ENCODE measurements at regions not wholly inside any gene's neighbourhood (a gene's known extent, or its start where the extent isn't known, plus 50 kb on each side); places are given as distances from the start of the nearest gene placed in this dataset.

DNA sequence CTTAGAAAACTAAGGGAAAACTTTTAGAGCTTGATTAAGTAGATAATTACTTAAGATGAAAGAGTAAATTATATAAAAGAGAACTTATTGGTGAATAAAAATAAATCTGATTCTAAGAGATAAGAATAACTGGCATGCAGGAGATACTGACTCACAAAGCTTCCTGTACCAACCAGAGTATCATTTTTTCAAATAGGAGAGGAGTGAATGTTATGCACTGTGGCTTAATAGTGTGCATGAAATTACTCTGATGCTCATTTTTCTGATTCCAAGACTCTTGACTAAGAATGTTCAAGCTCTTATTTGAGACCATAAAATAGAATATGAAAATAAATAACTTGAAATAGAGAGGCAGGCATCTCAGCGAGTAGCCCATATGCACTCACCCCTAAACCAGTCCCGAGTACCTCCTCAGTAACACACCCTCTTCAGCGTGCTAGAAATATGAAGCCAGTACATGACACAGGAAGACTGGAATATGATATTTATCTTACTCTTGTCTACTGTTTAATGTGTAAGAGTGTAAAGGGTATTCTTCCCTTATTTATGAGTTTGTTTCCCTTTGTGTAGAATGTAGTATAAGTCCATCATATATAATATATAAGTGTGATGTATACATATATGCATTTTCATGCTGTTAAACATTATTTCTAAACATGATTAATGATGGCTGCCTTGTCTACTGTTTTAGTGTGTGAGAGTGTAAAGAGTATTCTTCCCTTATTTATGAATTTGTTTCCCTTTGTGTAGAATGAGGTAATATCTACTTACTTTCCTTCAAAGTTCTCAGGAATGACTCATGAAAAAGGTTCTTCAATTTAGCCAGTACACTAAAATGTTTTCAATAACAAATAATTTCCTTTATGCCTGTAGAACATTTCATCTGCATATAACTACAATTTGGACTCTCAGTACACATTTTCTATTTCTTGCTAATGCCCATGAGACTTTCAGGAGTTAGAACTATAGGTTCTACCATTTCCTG is 99.2 kb upstream of the PALMD start (continued):
- no peak for TF ChIP-seq SNAPC5 (CRISPR knock-in tag; IDR thresholded peaks at IDR 0.05; ENCODE audit: borderline replicate concordance)
- TF ChIP-seq ZNF552 (CRISPR knock-in tag; IDR thresholded peaks at IDR 0.05; ENCODE audit: borderline replicate concordance), result no peak
- TF ChIP-seq AKAP8 (CRISPR knock-in tag; IDR thresholded peaks at IDR 0.05), result no peak
- no peak for TF ChIP-seq TBX3 (IDR thresholded peaks at IDR 0.05; ENCODE audit: borderline replicate concordance)
- TF ChIP-seq ZNF431 (CRISPR knock-in tag; IDR thresholded peaks at IDR 0.05; ENCODE audit: borderline replicate concordance, low read depth), result no peak
- TF ChIP-seq ZNF83 (CRISPR knock-in tag; IDR thresholded peaks at IDR 0.05; ENCODE audit: borderline replicate concordance), result no peak
- no peak for TF ChIP-seq ZNF382 (CRISPR knock-in tag; IDR thresholded peaks at IDR 0.05; ENCODE audit: borderline replicate concordance)
- no peak for TF ChIP-seq JUN (CRISPR knock-in tag; IDR thresholded peaks at IDR 0.05)

DNA sequence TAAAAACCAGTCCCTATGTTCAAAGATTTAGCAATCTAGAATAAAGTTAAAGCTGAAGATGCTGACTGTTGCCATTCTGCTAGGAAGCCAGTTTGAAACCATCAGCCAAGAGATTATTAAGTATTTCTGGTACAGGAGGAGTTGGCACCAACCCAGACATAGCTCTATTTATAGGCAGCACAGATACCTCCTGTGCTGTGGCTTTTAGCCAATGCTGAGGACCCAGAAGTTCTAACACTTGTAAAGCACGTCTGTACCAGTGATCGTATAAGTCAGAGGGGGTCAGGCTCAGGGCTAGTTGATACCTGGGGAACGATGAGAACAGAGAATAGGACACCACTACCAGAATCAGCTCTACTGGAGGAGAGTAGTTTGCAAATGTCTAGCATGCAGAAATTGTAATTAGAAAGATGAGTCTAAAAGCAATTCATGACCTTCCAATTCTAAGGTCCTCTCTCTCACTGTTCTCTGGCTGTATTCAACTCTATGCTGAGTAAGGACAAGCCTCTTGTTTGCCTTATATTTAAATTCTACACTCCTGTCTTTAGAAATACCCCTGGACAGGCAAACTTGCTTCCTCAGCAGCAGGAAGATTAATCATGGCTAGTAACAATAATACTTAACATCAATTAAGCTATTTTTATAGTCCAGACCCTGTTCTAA is 96.8 kb upstream of the PALMD start:
- H3K79me2 ChIP-seq (ENCODE audit: insufficient read depth, low read length), result no peaks in the 10 kb centered on the region
- no peaks in the 10 kb centered on the region for H3K36me3 ChIP-seq (replicated peaks in 1 of 2; ENCODE audit: control insufficient read depth in 1 of 2, insufficient read depth in 2 of 2, low read length in 2 of 2)
- no peak overlapping the region for H3K27ac ChIP-seq (ENCODE audit: extremely low read length, insufficient read depth, low read length)
- H3K4me2 ChIP-seq (ENCODE audit: low read depth, low read length), result no peak overlapping the region
- FAIRE-seq, result no peak
- no peak for TF ChIP-seq KDM5B (CRISPR knock-in tag; IDR thresholded peaks at IDR 0.05; ENCODE audit: borderline replicate concordance)
- no peak for TF ChIP-seq SP140L (CRISPR knock-in tag; IDR thresholded peaks at IDR 0.05; ENCODE audit: borderline replicate concordance)
- 0 out of 4 replicates have a peak, but pooled peaks of 1 of the 2 experiments have one; percentile 11 for TF ChIP-seq MAFK (conservative IDR thresholded peaks at IDR 0.05 in 1 of 2, IDR thresholded peaks at IDR 0.05 in 1 of 2; ENCODE audit: low read length in 2 of 2)
- H3K9ac ChIP-seq (ENCODE audit: insufficient read depth, low read depth, low read length), result no peak overlapping the region
- in situ Hi-C loops (cut with HindIII; ENCODE audit: extremely low pct_ligation_motif_present, low pct_unique_long_range_greater_than_20kb) (no loop called here), intact Hi-C loops (cut with micrococcal nuclease; ENCODE audit: unreplicated experiment) (no loop called here)
- H4K20me1 ChIP-seq (ENCODE audit: insufficient read depth, low read length), result no peaks in the 10 kb centered on the region
- no peaks in the 10 kb centered on the region for H3K9me3 ChIP-seq (ENCODE audit: low read length)
- 76% methylated on average over 3 of the region's 3 CpGs for WGBS (ENCODE audit: low lambda C conversion rate)
- ChIA-PET POLR2A (no interaction called here), CTCF (ENCODE audit: low intra/inter-chr PET ratio, low total read pairs) (no interaction called here)
- ATAC-seq, result no peak
- H3K4me3 ChIP-seq (replicated peaks in 1 of 3; ENCODE audit: insufficient read depth in 1 of 3, low read depth in 2 of 3, low read length in 3 of 3), result no peak overlapping the region
- H2AFZ ChIP-seq (ENCODE audit: low read length), result no peak overlapping the region
- DNase-seq (ENCODE audit: low spot score), result no peak
- no peaks in the 10 kb centered on the region for H3K27me3 ChIP-seq (ENCODE audit: control insufficient read depth in 1 of 2, insufficient read depth in 2 of 2, low read length in 2 of 2)
- no TSS peak for BruUV-seq (replicated peaks)
- peaks cover 14% of the 10 kb centered on the region for H3K4me1 ChIP-seq (ENCODE audit: insufficient read depth, low read length)
